Activated CD4-positive, alpha-beta T cell treated with anti-CD3 and anti-CD28 coated beads, Interleukin-2, amount 10 ng/mL, durations not matched to agents 24 days and 14 days (primary cell): ENCODE measurements at regions not wholly inside any gene's neighbourhood (a gene's known extent, or its start where the extent isn't known, plus 50 kb on each side); places are given as distances from the start of the nearest gene placed in this dataset.

Experiments used
- DNase-seq: peaks from one replicate; pipeline ENCODE4 v3.0.0; 2022
- H3K27ac Mint-ChIP-seq: one replicate; pipeline ENCODE4 v1.8.0; 2022; ENCODE audit warnings: mild to moderate bottlenecking, mixed read lengths
- H3K27me3 Mint-ChIP-seq: one replicate; pipeline ENCODE4 v1.8.0; 2022; ENCODE audit warnings: mixed read lengths
- H3K36me3 Mint-ChIP-seq: one replicate; pipeline ENCODE4 v1.8.0; 2022; ENCODE audit warnings: low read depth, mild to moderate bottlenecking, mixed read lengths
- H3K4me1 Mint-ChIP-seq: one replicate; pipeline ENCODE4 v1.8.0; 2021; ENCODE audit warnings: mixed read lengths
- H3K4me3 Mint-ChIP-seq: one replicate; pipeline ENCODE4 v1.8.0; 2022; ENCODE audit warnings: mild to moderate bottlenecking, moderate library complexity, mixed read lengths
- H3K9me3 Mint-ChIP-seq: one replicate; pipeline ENCODE4 v1.8.0; 2021; ENCODE audit warnings: mixed read lengths
- intact Hi-C: fragments of 100-400 bp; cut with micrococcal nuclease; formaldehyde crosslinking; loops from one replicate; pipeline ENCODE4 v1.15.1; 2023

DNA sequence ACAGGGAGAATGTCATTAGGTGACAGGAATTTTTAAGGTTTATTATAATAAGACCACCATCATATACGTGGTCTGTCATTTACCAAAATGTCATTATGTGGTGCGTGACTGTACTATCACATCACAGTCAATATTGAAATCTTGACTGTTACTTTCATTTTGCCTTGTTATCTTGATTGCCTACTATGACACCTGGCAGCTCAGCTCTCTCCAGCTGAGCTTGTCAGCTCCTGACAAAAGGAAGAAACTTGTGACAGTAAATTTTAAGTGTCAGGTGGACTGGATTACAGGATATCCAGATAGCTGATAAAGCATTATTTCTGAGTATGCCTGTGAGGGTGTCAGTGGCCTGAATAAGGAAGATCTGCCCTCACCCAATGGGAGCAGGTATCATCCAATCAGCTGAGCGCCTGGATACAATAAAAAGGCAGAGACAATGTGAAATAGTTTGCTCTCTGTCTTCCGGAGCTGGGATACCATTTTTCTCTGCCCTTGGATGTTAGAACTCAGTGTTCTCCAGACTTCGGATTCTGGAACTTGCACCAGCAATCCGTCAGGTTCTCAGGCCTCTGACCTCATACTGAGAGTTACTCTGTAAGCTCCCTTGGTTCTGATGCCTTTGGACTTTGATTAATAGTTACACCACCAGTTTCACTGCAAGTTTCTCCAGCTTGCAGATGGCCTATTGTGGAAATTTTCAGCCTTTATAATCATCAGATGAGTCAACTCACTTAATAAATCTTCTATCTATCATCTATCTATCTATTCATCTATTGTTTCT, 1454.7 kb upstream of the IGFBP7 start:
- H3K4me3 Mint-ChIP-seq = no peak overlapping the region
- H3K27ac Mint-ChIP-seq = no peak overlapping the region
- no peak for DNase-seq
- no peaks in the 10 kb centered on the region for H3K36me3 Mint-ChIP-seq
- H3K27me3 Mint-ChIP-seq = no peaks in the 10 kb centered on the region
- H3K4me1 Mint-ChIP-seq = no peaks in the 10 kb centered on the region
- intact Hi-C loops = no loop called here
- H3K9me3 Mint-ChIP-seq = no peaks in the 10 kb centered on the region

DNA sequence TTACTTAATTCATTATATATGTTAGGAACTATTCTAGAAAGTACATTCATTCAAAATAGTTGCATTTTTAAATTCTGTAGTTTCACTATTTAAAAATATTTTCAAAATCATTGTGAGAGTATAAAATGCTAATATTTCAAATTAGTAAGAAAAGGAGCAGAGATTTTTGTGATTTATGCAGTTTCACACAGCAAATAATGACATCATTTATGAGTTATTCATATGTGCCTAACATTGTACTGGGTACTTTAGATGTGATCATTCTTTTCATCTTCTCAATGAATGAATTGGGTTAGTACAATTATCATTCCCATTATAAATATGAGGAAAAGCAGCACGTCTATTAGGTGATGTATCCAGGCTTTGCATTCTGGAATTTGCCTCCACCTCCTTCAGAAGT, 1451.0 kb upstream of the IGFBP7 start:
- no peaks in the 10 kb centered on the region for H3K9me3 Mint-ChIP-seq
- intact Hi-C loops = no loop called here
- no peak overlapping the region for H3K4me3 Mint-ChIP-seq
- H3K27me3 Mint-ChIP-seq = no peaks in the 10 kb centered on the region
- no peak for DNase-seq
- no peak overlapping the region for H3K27ac Mint-ChIP-seq
- no peaks in the 10 kb centered on the region for H3K36me3 Mint-ChIP-seq
- no peaks in the 10 kb centered on the region for H3K4me1 Mint-ChIP-seq

DNA sequence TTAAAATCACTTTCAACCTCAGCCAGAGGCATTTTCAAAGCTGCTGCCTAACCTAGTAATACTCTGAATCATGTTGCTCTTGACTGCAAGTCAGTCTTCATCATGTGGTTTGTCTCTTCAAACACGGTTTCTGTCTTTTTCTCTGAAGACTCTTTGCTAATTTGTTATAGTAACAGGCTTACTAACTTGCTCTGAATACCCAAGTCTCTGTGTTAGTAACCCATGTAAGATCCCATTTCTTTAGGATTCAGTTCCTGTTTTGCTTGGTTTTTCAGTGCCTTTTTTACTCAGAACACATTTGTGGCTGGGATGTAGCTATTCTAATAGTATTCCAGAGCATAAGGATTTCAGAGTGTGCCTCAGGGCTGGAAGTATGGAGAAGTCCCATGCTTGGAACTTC, 1450.6 kb upstream of the IGFBP7 start:
- no peak for DNase-seq
- Mint-ChIP-seq H3K27me3 (no peaks in the 10 kb centered on the region), H3K27ac (no peak overlapping the region), H3K9me3 (no peaks in the 10 kb centered on the region), H3K36me3 (no peaks in the 10 kb centered on the region), H3K4me1 (no peaks in the 10 kb centered on the region), H3K4me3 (no peak overlapping the region)
- intact Hi-C loops = no loop called here

- H3K27me3 Mint-ChIP-seq = no peaks in the 10 kb centered on the region
- no peaks in the 10 kb centered on the region for H3K36me3 Mint-ChIP-seq
- H3K27ac Mint-ChIP-seq = no peak overlapping the region
- H3K4me1 Mint-ChIP-seq = no peaks in the 10 kb centered on the region
- intact Hi-C loops = no loop called here
- H3K4me3 Mint-ChIP-seq = no peak overlapping the region
- H3K9me3 Mint-ChIP-seq = no peaks in the 10 kb centered on the region
- DNase-seq = no peak
Measured at GRCh38 chr4:58553679-58554078, 1443.5 kb upstream of the IGFBP7 start.

DNA sequence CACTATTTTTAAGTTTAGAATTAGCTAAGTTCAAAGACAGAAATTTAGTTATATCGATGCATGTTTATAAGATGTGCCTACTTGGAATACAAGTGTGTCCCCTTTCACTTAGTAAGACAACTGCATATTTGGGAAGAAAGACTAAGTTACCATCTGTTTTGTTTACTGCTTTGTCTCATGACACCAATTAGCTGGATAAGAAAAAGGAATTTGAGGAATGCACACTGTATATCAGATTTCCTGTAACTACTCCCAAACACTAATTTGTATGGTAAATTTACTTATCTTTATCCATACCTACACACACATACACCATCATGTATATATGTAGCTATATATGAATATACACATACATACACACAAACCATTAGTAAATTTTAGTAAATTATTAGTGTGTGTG, 1442.8 kb upstream of the IGFBP7 start:
- H3K36me3 Mint-ChIP-seq = no peaks in the 10 kb centered on the region
- no peak overlapping the region for H3K4me3 Mint-ChIP-seq
- intact Hi-C loops = no loop called here
- no peaks in the 10 kb centered on the region for H3K4me1 Mint-ChIP-seq
- H3K9me3 Mint-ChIP-seq = no peaks in the 10 kb centered on the region
- H3K27me3 Mint-ChIP-seq = no peaks in the 10 kb centered on the region
- no peak overlapping the region for H3K27ac Mint-ChIP-seq
- no peak for DNase-seq

DNA sequence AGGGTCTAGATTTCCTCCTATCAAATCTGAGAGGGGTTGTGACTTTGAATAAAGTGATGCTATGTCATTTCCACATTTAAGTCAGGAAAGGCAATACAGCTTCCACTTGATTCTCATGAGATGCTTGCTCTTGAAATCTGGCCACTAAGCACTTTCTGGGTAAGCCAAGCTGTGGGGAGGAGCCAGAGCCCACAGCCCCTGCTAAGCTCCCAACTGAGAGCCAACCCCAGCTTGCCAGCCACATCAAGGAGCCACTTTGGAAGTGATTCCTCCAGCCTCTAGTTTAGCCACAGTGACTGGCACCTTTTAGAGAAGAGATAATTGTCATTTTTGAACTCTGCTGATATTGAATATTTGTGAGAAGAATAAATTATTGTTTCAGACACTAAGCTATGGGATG, 1441.5 kb upstream of the IGFBP7 start:
- H3K9me3 Mint-ChIP-seq = no peaks in the 10 kb centered on the region
- no peak overlapping the region for H3K4me3 Mint-ChIP-seq
- H3K36me3 Mint-ChIP-seq = no peaks in the 10 kb centered on the region
- H3K27ac Mint-ChIP-seq = no peak overlapping the region
- no peak for DNase-seq
- no peaks in the 10 kb centered on the region for H3K27me3 Mint-ChIP-seq
- H3K4me1 Mint-ChIP-seq = no peaks in the 10 kb centered on the region
- intact Hi-C loops = no loop called here

- H3K27me3 Mint-ChIP-seq = no peaks in the 10 kb centered on the region
- H3K36me3 Mint-ChIP-seq = no peaks in the 10 kb centered on the region
- no peak overlapping the region for H3K4me3 Mint-ChIP-seq
- no peak for DNase-seq
- H3K4me1 Mint-ChIP-seq = no peaks in the 10 kb centered on the region
- H3K9me3 Mint-ChIP-seq = peaks cover 4% of the 10 kb centered on the region
- H3K27ac Mint-ChIP-seq = no peak overlapping the region
- intact Hi-C loops = no loop called here
Measured at GRCh38 chr4:58543465-58543864, 1433.3 kb upstream of the IGFBP7 start.

DNA sequence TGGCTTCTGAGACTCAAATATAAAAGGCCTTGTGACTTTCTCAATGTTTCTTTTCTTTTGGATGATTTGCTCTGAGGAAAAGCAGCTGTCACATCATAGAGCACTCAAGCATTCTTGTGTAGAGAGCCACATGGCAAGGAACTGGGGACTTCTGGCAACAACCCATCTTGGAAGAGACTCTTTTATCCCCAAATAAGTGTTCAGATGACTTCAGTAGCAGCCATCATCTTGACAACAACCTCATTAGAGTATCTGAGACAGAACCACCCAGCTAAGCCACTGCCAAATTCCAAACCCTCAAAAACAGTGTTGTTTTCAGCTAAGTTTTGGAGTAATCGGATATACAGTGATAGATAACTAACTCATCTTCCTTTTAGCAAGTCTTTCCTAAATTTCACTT, 1431.7 kb upstream of the IGFBP7 start:
- Mint-ChIP-seq H3K27me3 (no peaks in the 10 kb centered on the region), H3K4me1 (no peaks in the 10 kb centered on the region), H3K36me3 (no peaks in the 10 kb centered on the region), H3K27ac (no peak overlapping the region), H3K4me3 (no peak overlapping the region), H3K9me3 (peaks cover 4% of the 10 kb centered on the region)
- DNase-seq = no peak
- intact Hi-C loops = no loop called here

DNA sequence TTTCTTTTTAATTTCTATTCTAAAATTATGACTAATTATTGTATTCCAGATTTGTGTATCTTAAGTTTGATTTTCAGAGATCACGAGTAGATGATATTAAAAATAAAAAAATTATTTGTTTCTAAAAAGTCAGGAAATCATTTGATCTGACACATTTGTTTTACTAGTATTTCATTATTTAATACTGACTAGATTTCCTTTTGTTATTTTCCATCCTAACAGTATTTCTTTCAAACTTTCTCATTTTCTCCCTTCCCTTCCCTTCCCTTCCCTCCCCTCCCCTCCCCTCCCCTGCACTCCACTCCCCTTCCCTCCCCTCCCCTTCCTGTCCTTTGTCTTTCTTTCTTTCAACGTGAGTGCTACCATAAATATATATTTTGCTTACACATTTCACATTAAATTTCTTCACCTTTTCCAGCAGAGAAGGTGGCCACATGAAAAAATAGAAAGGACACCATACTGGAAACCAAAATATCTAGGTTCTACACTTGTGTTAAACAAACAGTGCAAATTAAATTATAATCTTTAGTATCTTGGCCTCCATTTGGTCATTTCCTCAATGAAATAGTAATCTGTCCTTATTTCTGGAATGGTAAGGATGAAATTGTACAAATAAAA, 1412.7 kb upstream of the IGFBP7 start:
- H3K4me3 Mint-ChIP-seq = no peak overlapping the region
- intact Hi-C loops = no loop called here
- no peak overlapping the region for H3K27ac Mint-ChIP-seq
- no peaks in the 10 kb centered on the region for H3K27me3 Mint-ChIP-seq
- no peaks in the 10 kb centered on the region for H3K36me3 Mint-ChIP-seq
- DNase-seq = no peak
- H3K9me3 Mint-ChIP-seq = peaks cover 7% of the 10 kb centered on the region
- H3K4me1 Mint-ChIP-seq = no peaks in the 10 kb centered on the region

GRCh38 chr4:58515226-58515625, 1405.0 kb upstream of the IGFBP7 start:
- no peak for DNase-seq
- Mint-ChIP-seq H3K4me3 (no peak overlapping the region), H3K27ac (no peak overlapping the region), H3K9me3 (peaks cover 7% of the 10 kb centered on the region), H3K27me3 (no peaks in the 10 kb centered on the region), H3K36me3 (no peaks in the 10 kb centered on the region), H3K4me1 (no peaks in the 10 kb centered on the region)
- intact Hi-C loops = no loop called here

DNA sequence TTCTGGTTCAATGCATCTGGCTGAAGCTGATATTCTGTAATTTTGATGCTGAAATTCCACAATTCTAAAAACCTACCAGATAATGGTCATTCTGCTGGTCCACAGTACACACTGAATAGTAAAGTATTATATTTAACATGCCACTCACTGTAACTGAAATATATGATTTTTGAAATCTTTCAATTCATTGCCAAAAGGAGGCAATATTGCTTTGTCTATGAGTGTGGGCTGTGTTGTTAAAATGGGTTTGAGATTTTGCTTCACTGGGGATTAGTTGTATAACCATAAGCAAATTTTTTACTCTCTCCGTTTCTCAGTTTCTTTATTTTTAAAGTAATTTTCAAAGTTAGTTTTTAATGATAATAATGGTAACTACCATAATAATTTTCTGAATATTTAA, 1404.1 kb upstream of the IGFBP7 start:
- intact Hi-C loops = no loop called here
- H3K4me1 Mint-ChIP-seq = no peaks in the 10 kb centered on the region
- H3K27ac Mint-ChIP-seq = no peak overlapping the region
- no peak for DNase-seq
- H3K4me3 Mint-ChIP-seq = no peak overlapping the region
- H3K36me3 Mint-ChIP-seq = no peaks in the 10 kb centered on the region
- H3K9me3 Mint-ChIP-seq = peaks cover under 1% of the 10 kb centered on the region
- no peaks in the 10 kb centered on the region for H3K27me3 Mint-ChIP-seq

GRCh38 chr4:58510652-58511051, 1400.5 kb upstream of the IGFBP7 start:
- DNase-seq = no peak
- H3K9me3 Mint-ChIP-seq = no peaks in the 10 kb centered on the region
- intact Hi-C loops = no loop called here
- no peaks in the 10 kb centered on the region for H3K4me1 Mint-ChIP-seq
- H3K27ac Mint-ChIP-seq = no peak overlapping the region
- no peaks in the 10 kb centered on the region for H3K36me3 Mint-ChIP-seq
- H3K4me3 Mint-ChIP-seq = no peak overlapping the region
- no peaks in the 10 kb centered on the region for H3K27me3 Mint-ChIP-seq

GRCh38 chr4:58507079-58507478, 1396.9 kb upstream of the IGFBP7 start:
- Mint-ChIP-seq H3K27ac (no peak overlapping the region), H3K9me3 (no peaks in the 10 kb centered on the region), H3K4me3 (no peak overlapping the region), H3K4me1 (no peaks in the 10 kb centered on the region), H3K27me3 (no peaks in the 10 kb centered on the region), H3K36me3 (no peaks in the 10 kb centered on the region)
- DNase-seq = no peak
- intact Hi-C loops = no loop called here

DNA sequence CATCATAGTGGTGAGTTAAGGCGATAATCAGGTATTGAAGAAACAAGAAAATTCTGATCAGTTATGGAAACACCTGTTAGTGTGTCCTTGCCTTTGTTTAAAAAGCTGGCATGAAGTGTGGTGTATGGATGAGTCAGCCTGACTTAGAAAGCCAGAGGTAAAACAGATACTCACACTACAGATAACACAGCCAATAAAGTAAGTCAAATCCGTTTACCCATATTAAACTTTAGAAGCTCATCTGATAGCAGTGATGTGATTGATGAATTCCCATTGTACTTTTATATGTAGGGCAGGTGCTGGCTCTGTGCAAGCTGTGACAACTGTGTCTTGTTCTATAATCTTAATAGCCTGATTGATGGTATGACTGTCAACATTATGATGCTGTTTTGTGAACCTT, 1392.7 kb upstream of the IGFBP7 start:
- Mint-ChIP-seq H3K4me3 (no peak overlapping the region), H3K27ac (no peak overlapping the region), H3K4me1 (no peaks in the 10 kb centered on the region), H3K9me3 (no peaks in the 10 kb centered on the region), H3K27me3 (no peaks in the 10 kb centered on the region), H3K36me3 (no peaks in the 10 kb centered on the region)
- DNase-seq = no peak
- intact Hi-C loops = no loop called here

GRCh38 chr4:58499182-58499581, 1389.0 kb upstream of the IGFBP7 start:
- no peaks in the 10 kb centered on the region for H3K9me3 Mint-ChIP-seq
- H3K27ac Mint-ChIP-seq = no peak overlapping the region
- H3K4me1 Mint-ChIP-seq = no peaks in the 10 kb centered on the region
- no peaks in the 10 kb centered on the region for H3K36me3 Mint-ChIP-seq
- intact Hi-C loops = no loop called here
- no peaks in the 10 kb centered on the region for H3K27me3 Mint-ChIP-seq
- no peak for DNase-seq
- H3K4me3 Mint-ChIP-seq = no peak overlapping the region
